Endodermal cell (in vitro differentiated cells): ENCODE measurements at regions not wholly inside any gene's neighbourhood (a gene's known extent, or its start where the extent isn't known, plus 50 kb on each side); places are given as distances from the start of the nearest gene placed in this dataset.

Experiments used
- DNase-seq: peaks from one replicate; pipeline ENCODE4 v3.0.0-alpha.2; 2017
- H3K27ac ChIP-seq: 2 replicates; pipeline ENCODE4 v1.5.1; 2013; ENCODE audit warnings: mild to moderate bottlenecking, low read depth, low read length, moderate library complexity
- H3K27me3 ChIP-seq: 2 replicates; pipeline ENCODE4 v1.6.1; 2013; ENCODE audit warnings: mild to moderate bottlenecking, low read length, moderate library complexity; ENCODE audit not compliant: insufficient read depth, control insufficient read depth, poor library complexity, severe bottlenecking
- H3K36me3 ChIP-seq: 2 replicates; pipeline ENCODE4 v1.7.0; 2013; ENCODE audit warnings: mild to moderate bottlenecking, low read length, moderate library complexity; ENCODE audit not compliant: control insufficient read depth, insufficient read depth
- H3K4me1 ChIP-seq: one replicate; pipeline ENCODE4 v1.7.0; 2013; ENCODE audit warnings: low read length; ENCODE audit not compliant: control insufficient read depth, insufficient read depth
- H3K4me3 ChIP-seq: 2 replicates; pipeline ENCODE4 v1.5.1; 2013; ENCODE audit warnings: mild to moderate bottlenecking, low read length, moderate library complexity
- H3K9ac ChIP-seq: 2 replicates; pipeline ENCODE4 v1.6.1; 2013; ENCODE audit warnings: mild to moderate bottlenecking, low read length, moderate library complexity; ENCODE audit not compliant: poor library complexity, severe bottlenecking; ENCODE audit errors: extremely low read depth
- H3K9me3 ChIP-seq: 2 replicates; pipeline ENCODE4 v1.6.1; 2013; ENCODE audit warnings: mild to moderate bottlenecking, low read length, moderate library complexity; ENCODE audit not compliant: control insufficient read depth
- H3K27ac Mint-ChIP-seq: 2 replicates; pipeline ENCODE4 v1.8.0; 2020; ENCODE audit warnings: mixed read lengths
- H3K27me3 Mint-ChIP-seq: 2 replicates; pipeline ENCODE4 v1.8.0; 2021; ENCODE audit warnings: mild to moderate bottlenecking, mixed read lengths; ENCODE audit not compliant: insufficient read depth
- H3K36me3 Mint-ChIP-seq: 2 replicates; pipeline ENCODE4 v1.8.0; 2020; ENCODE audit warnings: low read depth, mixed read lengths
- H3K4me1 Mint-ChIP-seq: 2 replicates; pipeline ENCODE4 v1.8.0; 2020; ENCODE audit warnings: mixed read lengths
- H3K4me3 Mint-ChIP-seq: 2 replicates; pipeline ENCODE4 v1.8.0; 2020; ENCODE audit warnings: mild to moderate bottlenecking, moderate library complexity, mixed read lengths
- H3K9me3 Mint-ChIP-seq: 2 replicates; pipeline ENCODE4 v1.8.0; 2020; ENCODE audit warnings: mild to moderate bottlenecking, mixed read lengths
- CTCF ChIP-seq: fragments of 200-600 bp; sonication (generic); conservative IDR thresholded peaks from 2 replicates; pipeline ENCODE4 v1.5.0; 2021; ENCODE audit warnings: antibody characterized with exemption, mild to moderate bottlenecking
- WGBS, 2 experiments: methylation state at CpG; one replicate each; pipeline versions ENCODE4 v1.1.5 to v1.1.7; 2013; ENCODE audit warnings: missing lambda C conversion rate in 2 of 2, mixed read lengths in 1 of 2; ENCODE audit not compliant: insufficient coverage in 1 of 2, insufficient read length in 1 of 2; 5-methylcytosine and 5-hydroxymethylcytosine counted together

GRCh38 chr2:21757805-21758430 is 634.1 kb downstream of the TDRD15 start:
- WGBS, 2 experiments, result 79 to 82% methylated on average over 7 to 11 of the region's 11 CpGs
- Histone ChIP-seq H3K4me1 (no peaks in the 10 kb centered on the region), H3K9ac (no peak overlapping the region), H3K27me3 (no peaks in the 10 kb centered on the region), H3K36me3 (no peaks in the 10 kb centered on the region), H3K4me3 (peak overlapping the region; percentile 37), H3K9me3 (peaks cover 21% of the 10 kb centered on the region), H3K27ac (no peak overlapping the region)
- Mint-ChIP-seq H3K27ac (no peak overlapping the region), H3K9me3 (peaks cover 14% of the 10 kb centered on the region), H3K4me1 (peaks cover 23% of the 10 kb centered on the region), H3K4me3 (no peak overlapping the region), H3K27me3 (no peaks in the 10 kb centered on the region), H3K36me3 (peaks cover 3% of the 10 kb centered on the region)
- no peak for TF ChIP-seq CTCF
- no peak for DNase-seq

- no peaks in the 10 kb centered on the region for H3K27me3 Mint-ChIP-seq
- Histone ChIP-seq H3K9me3 (peaks cover 21% of the 10 kb centered on the region), H3K27me3 (no peaks in the 10 kb centered on the region), H3K36me3 (no peaks in the 10 kb centered on the region), H3K4me3 (no peak overlapping the region), H3K4me1 (peaks cover 4% of the 10 kb centered on the region), H3K27ac (no peak overlapping the region), H3K9ac (no peak overlapping the region)
- no peak overlapping the region for H3K4me3 Mint-ChIP-seq
- no peak for DNase-seq
- TF ChIP-seq CTCF, result no peak
- H3K36me3 Mint-ChIP-seq, result peaks cover 3% of the 10 kb centered on the region
- H3K27ac Mint-ChIP-seq, result no peak overlapping the region
- peaks cover 14% of the 10 kb centered on the region for H3K9me3 Mint-ChIP-seq
- H3K4me1 Mint-ChIP-seq, result peaks cover 17% of the 10 kb centered on the region
Observed at GRCh38 chr2:21759819-21760218, 636.1 kb downstream of the TDRD15 start.

DNA sequence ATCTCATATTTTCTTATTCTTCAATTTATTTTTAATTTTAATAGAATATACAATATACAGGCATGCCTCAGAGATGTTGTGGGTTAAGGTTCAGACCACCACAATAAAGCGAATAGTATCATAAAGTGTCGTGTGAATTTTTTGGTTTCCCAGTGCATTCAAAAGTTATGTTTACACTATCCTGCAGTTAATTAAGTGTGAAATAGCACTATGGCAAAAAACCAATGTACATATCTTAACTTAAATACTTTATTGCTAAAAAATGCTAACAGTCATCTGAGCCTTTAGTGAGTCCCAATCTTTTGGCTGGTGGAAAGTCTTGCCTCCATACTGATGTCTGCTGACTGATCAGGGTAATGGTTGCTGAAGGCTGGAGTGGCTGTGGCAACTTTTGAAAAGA is 637.6 kb downstream of the TDRD15 start:
- Histone ChIP-seq H3K9me3 (peaks cover 7% of the 10 kb centered on the region), H3K36me3 (no peaks in the 10 kb centered on the region), H3K9ac (no peak overlapping the region), H3K4me1 (peaks cover 4% of the 10 kb centered on the region), H3K27ac (no peak overlapping the region), H3K27me3 (no peaks in the 10 kb centered on the region), H3K4me3 (no peak overlapping the region)
- peaks cover 17% of the 10 kb centered on the region for H3K4me1 Mint-ChIP-seq
- no peaks in the 10 kb centered on the region for H3K27me3 Mint-ChIP-seq
- TF ChIP-seq CTCF, result no peak
- peaks cover 7% of the 10 kb centered on the region for H3K9me3 Mint-ChIP-seq
- H3K27ac Mint-ChIP-seq, result no peak overlapping the region
- 97% methylated on average over 2 of the region's 2 CpGs; no CpG with 5 or more reads in 1 of the 2 experiments for WGBS, 2 experiments
- DNase-seq, result no peak
- H3K36me3 Mint-ChIP-seq, result peaks cover 2% of the 10 kb centered on the region
- H3K4me3 Mint-ChIP-seq, result no peak overlapping the region
